ENCODE measurements at regions not wholly inside any gene's neighbourhood (a gene's known extent, or its start where the extent isn't known, plus 50 kb on each side); places are given as distances from the start of the nearest gene placed in this dataset.
A peak's percentile ranks its signal among the peaks of the same experiment; 100 is the strongest.

- intact Hi-C loops (cut with DNase I) = no loop called here
These were observed 222.1 kb upstream of the INTU start for GRCh38 chr4:127410644-127411043.

GRCh38 chr4:127414951-127415606 lies 217.7 kb upstream of the INTU start:
- no peaks in the 10 kb centered on the region for H3K27me3 ChIP-seq (ENCODE audit: control insufficient read depth, insufficient read depth, low read length)
- H3K27ac ChIP-seq (ENCODE audit: low read depth in 2 of 2, low read length in 2 of 2) = no peak overlapping the region
- no peak for TF ChIP-seq CTCF (IDR thresholded peaks at IDR 0.05; ENCODE audit: borderline replicate concordance, extremely low read depth, insufficient read depth)
- FAIRE-seq = no peak
- intact Hi-C loops (cut with DNase I) = no loop called here
- H3K36me3 ChIP-seq (ENCODE audit: control insufficient read depth in 2 of 3, insufficient read depth in 3 of 3, low read length in 3 of 3) = no peaks in the 10 kb centered on the region
- H3K9ac ChIP-seq (ENCODE audit: low read length in 3 of 3) = no peak overlapping the region
- no peak overlapping the region for H3K4me3 ChIP-seq (ENCODE audit: low read length in 3 of 3)
- no peak for DNase-seq
- H3K4me1 ChIP-seq (ENCODE audit: control insufficient read depth in 2 of 3, insufficient read depth in 2 of 3, low read depth in 1 of 3, low read length in 3 of 3) = no peaks in the 10 kb centered on the region
- H3K9me3 ChIP-seq (ENCODE audit: control insufficient read depth in 2 of 3, insufficient read depth in 1 of 3, low read length in 3 of 3) = no peaks in the 10 kb centered on the region

More at GRCh38 chr4:127410644-127411043, 222.1 kb upstream of the INTU start:
- DNase-seq (peak in 1 of 5 donors; percentile 22), FAIRE-seq (no peak)
- Histone ChIP-seq H3K9ac (ENCODE audit: low read length in 3 of 3) (no peak overlapping the region), H3K4me1 (ENCODE audit: control insufficient read depth in 2 of 3, insufficient read depth in 2 of 3, low read depth in 1 of 3, low read length in 3 of 3) (no peaks in the 10 kb centered on the region), H3K27ac (ENCODE audit: low read depth in 2 of 2, low read length in 2 of 2) (no peak overlapping the region), H3K9me3 (ENCODE audit: control insufficient read depth in 2 of 3, insufficient read depth in 1 of 3, low read length in 3 of 3) (peaks cover 0 to 2% (median 0%) of the 10 kb centered on the region in 3 donors), H3K4me3 (ENCODE audit: low read length in 3 of 3) (no peak overlapping the region), H3K27me3 (ENCODE audit: control insufficient read depth, insufficient read depth, low read length) (no peaks in the 10 kb centered on the region), H3K36me3 (ENCODE audit: control insufficient read depth in 2 of 3, insufficient read depth in 3 of 3, low read length in 3 of 3) (no peaks in the 10 kb centered on the region)
- TF ChIP-seq CTCF (IDR thresholded peaks at IDR 0.05; ENCODE audit: borderline replicate concordance, extremely low read depth, insufficient read depth) = no peak

- H3K36me3 ChIP-seq (ENCODE audit: control insufficient read depth in 2 of 3, insufficient read depth in 3 of 3, low read length in 3 of 3) = no peaks in the 10 kb centered on the region
- H3K4me3 ChIP-seq (ENCODE audit: low read length in 3 of 3) = no peak overlapping the region
- H3K27ac ChIP-seq (ENCODE audit: low read depth in 2 of 2, low read length in 2 of 2) = no peak overlapping the region
- no peak for TF ChIP-seq CTCF (IDR thresholded peaks at IDR 0.05; ENCODE audit: borderline replicate concordance, extremely low read depth, insufficient read depth)
- no peaks in the 10 kb centered on the region for H3K4me1 ChIP-seq (ENCODE audit: control insufficient read depth in 2 of 3, insufficient read depth in 2 of 3, low read depth in 1 of 3, low read length in 3 of 3)
- no peak for FAIRE-seq
- intact Hi-C loops (cut with DNase I) = no loop called here
- no peak overlapping the region for H3K9ac ChIP-seq (ENCODE audit: low read length in 3 of 3)
- no peaks in the 10 kb centered on the region for H3K9me3 ChIP-seq (ENCODE audit: control insufficient read depth in 2 of 3, insufficient read depth in 1 of 3, low read length in 3 of 3)
- no peak for DNase-seq
- H3K27me3 ChIP-seq (ENCODE audit: control insufficient read depth, insufficient read depth, low read length) = no peaks in the 10 kb centered on the region
These were observed 216.6 kb upstream of the INTU start for GRCh38 chr4:127416115-127416514.

Measured in kidney (tissue), 13 donors.